HEK293 (cell line): ENCODE measurements at regions not wholly inside any gene's neighbourhood (a gene's known extent, or its start where the extent isn't known, plus 50 kb on each side); places are given as distances from the start of the nearest gene placed in this dataset.

Source experiments
- EGR2 ChIP-seq: fragments of 450-650 bp; formaldehyde crosslinking; IDR thresholded peaks from 2 replicates; pipeline ENCODE4 v1.5.1; 2016; ENCODE audit warnings: low read depth, missing biosample characterization, missing genetic modification characterization
- GLI4 ChIP-seq: fragments of 450-650 bp; formaldehyde crosslinking; IDR thresholded peaks from 2 replicates; pipeline ENCODE4 v1.5.1; 2016; ENCODE audit warnings: missing biosample characterization, missing genetic modification characterization
- KLF1 ChIP-seq: fragments of 450-650 bp; formaldehyde crosslinking; IDR thresholded peaks from 2 replicates; pipeline ENCODE4 v1.5.1; 2016; ENCODE audit warnings: missing biosample characterization, missing genetic modification characterization
- MEIS1 ChIP-seq: sonication (generic); formaldehyde crosslinking; IDR thresholded peaks from 2 replicates; pipeline ENCODE4 v1.8.1; 2022; ENCODE audit warnings: missing genetic modification reagents, mild to moderate bottlenecking, borderline replicate concordance
- SETDB1 ChIP-seq: IDR thresholded peaks from one replicate; pipeline ENCODE4 v1.6.1; 2017; ENCODE audit warnings: mild to moderate bottlenecking, low read length, moderate library complexity, mixed read lengths; ENCODE audit not compliant: insufficient read length
- SP7 ChIP-seq: fragments of 450-650 bp; formaldehyde crosslinking; IDR thresholded peaks from 2 replicates; pipeline ENCODE4 v1.5.1; 2016; ENCODE audit warnings: missing biosample characterization, missing genetic modification characterization
- TRIM28 ChIP-seq: IDR thresholded peaks from 2 replicates; pipeline ENCODE4 v1.6.1; 2011; ENCODE audit warnings: low read length, control low read depth, borderline replicate concordance
- YY2 ChIP-seq: fragments of 450-650 bp; formaldehyde crosslinking; IDR thresholded peaks from 2 replicates; pipeline ENCODE4 v1.5.1; 2016; ENCODE audit warnings: missing biosample characterization, missing genetic modification characterization
- ZBTB44 ChIP-seq: fragments of 450-650 bp; IDR thresholded peaks from 2 replicates; pipeline ENCODE4 v1.5.1; 2018; ENCODE audit warnings: missing biosample characterization, mild to moderate bottlenecking, missing genetic modification characterization
- ZBTB8A ChIP-seq: fragments of 450-650 bp; formaldehyde crosslinking; IDR thresholded peaks from 2 replicates; pipeline ENCODE4 v1.5.1; 2016; ENCODE audit warnings: missing biosample characterization, missing genetic modification characterization
- ZFP3 ChIP-seq: fragments of 450-650 bp; formaldehyde crosslinking; IDR thresholded peaks from 2 replicates; pipeline ENCODE4 v1.5.1; 2016; ENCODE audit warnings: low read depth, missing biosample characterization, missing genetic modification characterization
- ZNF10 ChIP-seq: fragments of 450-650 bp; formaldehyde crosslinking; IDR thresholded peaks from 2 replicates; pipeline ENCODE4 v1.5.1; 2017; ENCODE audit warnings: missing biosample characterization, missing genetic modification characterization
- ZNF114 ChIP-seq: fragments of 450-650 bp; formaldehyde crosslinking; IDR thresholded peaks from 2 replicates; pipeline ENCODE4 v1.5.0; 2017; ENCODE audit warnings: missing biosample characterization, missing genetic modification characterization
- ZNF133 ChIP-seq: fragments of 450-650 bp; formaldehyde crosslinking; IDR thresholded peaks from 2 replicates; pipeline ENCODE4 v1.5.1; 2016; ENCODE audit warnings: missing biosample characterization, missing genetic modification characterization
- ZNF23 ChIP-seq: fragments of 450-650 bp; formaldehyde crosslinking; IDR thresholded peaks from 2 replicates; pipeline ENCODE4 v1.5.1; 2016; ENCODE audit warnings: missing biosample characterization, missing genetic modification characterization, borderline replicate concordance
- ZNF26 ChIP-seq: fragments of 450-650 bp; formaldehyde crosslinking; IDR thresholded peaks from 2 replicates; pipeline ENCODE4 v1.5.1; 2016; ENCODE audit warnings: missing biosample characterization, missing genetic modification characterization
- ZNF292 ChIP-seq: fragments of 450-650 bp; formaldehyde crosslinking; IDR thresholded peaks from 2 replicates; pipeline ENCODE4 v1.5.1; 2016; ENCODE audit warnings: low read depth, missing biosample characterization, missing genetic modification characterization, borderline replicate concordance
- ZNF423 ChIP-seq: fragments of 450-650 bp; formaldehyde crosslinking; IDR thresholded peaks from 2 replicates; pipeline ENCODE4 v1.5.1; 2016; ENCODE audit warnings: missing biosample characterization, missing genetic modification characterization
- ZNF510 ChIP-seq: fragments of 450-650 bp; formaldehyde crosslinking; IDR thresholded peaks from 2 replicates; pipeline ENCODE4 v1.5.1; 2018; ENCODE audit warnings: mild to moderate bottlenecking, missing genetic modification characterization, missing biosample characterization; ENCODE audit not compliant: insufficient replicate concordance
- ZNF518A ChIP-seq: fragments of 450-650 bp; formaldehyde crosslinking; conservative IDR thresholded peaks from 2 replicates; pipeline ENCODE4 v1.5.1; 2016; ENCODE audit warnings: low read depth, missing biosample characterization, missing genetic modification characterization
- ZNF654 ChIP-seq: fragments of 450-650 bp; formaldehyde crosslinking; IDR thresholded peaks from 2 replicates; pipeline ENCODE4 v1.5.1; 2016; ENCODE audit warnings: low read depth, missing biosample characterization, missing genetic modification characterization
- ZNF768 ChIP-seq: fragments of 450-650 bp; formaldehyde crosslinking; IDR thresholded peaks from 2 replicates; pipeline ENCODE4 v1.5.1; 2018; ENCODE audit warnings: missing biosample characterization, mild to moderate bottlenecking, missing genetic modification characterization
- ZNF785 ChIP-seq: fragments of 450-650 bp; formaldehyde crosslinking; IDR thresholded peaks from 2 replicates; pipeline ENCODE4 v1.5.1; 2016; ENCODE audit warnings: missing biosample characterization, missing genetic modification characterization
- ZNF830 ChIP-seq: fragments of 450-650 bp; IDR thresholded peaks from 2 replicates; pipeline ENCODE4 v1.5.0; 2018; ENCODE audit warnings: missing biosample characterization, missing genetic modification characterization, low read depth, mild to moderate bottlenecking, moderate library complexity
- ZSCAN5A ChIP-seq: fragments of 450-650 bp; formaldehyde crosslinking; IDR thresholded peaks from 2 replicates; pipeline ENCODE4 v1.5.1; 2016; ENCODE audit warnings: missing biosample characterization, missing genetic modification characterization
- TF ChIP-seq, protein P1 (sequence below): fragments of 450-650 bp; formaldehyde crosslinking; IDR thresholded peaks from 2 replicates; pipeline ENCODE4 v1.5.0; 2017; ENCODE audit warnings: missing biosample characterization, missing genetic modification characterization, borderline replicate concordance
- TF ChIP-seq, protein P2 (sequence below): IDR thresholded peaks from 2 replicates; pipeline ENCODE4 v1.6.1; 2011; ENCODE audit warnings: mild to moderate bottlenecking, low read depth, low read length, borderline replicate concordance

DNA sequence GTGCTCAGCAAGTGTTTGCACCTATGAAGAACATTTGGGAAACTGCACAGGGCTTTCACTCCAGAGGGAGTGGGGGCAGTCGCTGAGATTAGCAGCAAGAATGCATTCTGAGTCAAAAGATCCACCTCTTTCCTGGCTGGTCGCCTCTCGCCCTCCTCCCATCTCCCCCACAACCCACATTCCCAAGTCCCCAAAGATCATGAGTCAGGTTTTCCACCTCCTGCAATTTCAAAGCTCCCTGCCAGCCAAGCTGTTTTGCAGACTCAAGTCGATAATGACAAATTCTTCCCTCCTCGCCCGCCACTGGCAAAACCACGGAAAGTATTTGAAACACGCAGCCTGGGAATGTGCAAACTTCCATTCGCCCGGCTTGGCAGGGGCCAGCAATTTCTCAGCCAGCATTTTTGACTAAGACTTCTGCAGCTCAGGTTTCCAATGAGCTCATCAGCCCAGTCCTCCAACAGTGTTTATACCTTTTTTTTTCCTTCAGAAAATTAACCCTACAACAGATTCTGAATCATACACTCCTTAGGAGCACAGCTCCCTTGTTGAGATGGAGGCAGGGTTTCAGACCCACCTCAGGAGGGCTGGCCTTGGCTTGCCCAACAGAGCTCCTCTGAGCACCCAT is 181.4 kb downstream of the SMAD6 start (continued):
- TF ChIP-seq GLI4: no peak
- TF ChIP-seq ZNF114 (tag by site-specific recombination): no peak
- TF ChIP-seq ZNF768 (tag by site-specific recombination): no peak
- TF ChIP-seq SP7 (tag by site-specific recombination): peak; percentile 98
- no peak for TF ChIP-seq ZNF654 (tag by site-specific recombination)
- peak; percentile 68; the same call in 1 of the 2 replicates for TF ChIP-seq ZBTB44
- no peak for TF ChIP-seq ZNF26 (tag by site-specific recombination)
- TF ChIP-seq ZNF830 (tag by site-specific recombination): no peak
- no peak for TF ChIP-seq ZNF133
- peak; percentile 67; the same call in 1 of the 2 replicates for TF ChIP-seq ZNF10 (tag by site-specific recombination)
- TF ChIP-seq, protein P1, sequence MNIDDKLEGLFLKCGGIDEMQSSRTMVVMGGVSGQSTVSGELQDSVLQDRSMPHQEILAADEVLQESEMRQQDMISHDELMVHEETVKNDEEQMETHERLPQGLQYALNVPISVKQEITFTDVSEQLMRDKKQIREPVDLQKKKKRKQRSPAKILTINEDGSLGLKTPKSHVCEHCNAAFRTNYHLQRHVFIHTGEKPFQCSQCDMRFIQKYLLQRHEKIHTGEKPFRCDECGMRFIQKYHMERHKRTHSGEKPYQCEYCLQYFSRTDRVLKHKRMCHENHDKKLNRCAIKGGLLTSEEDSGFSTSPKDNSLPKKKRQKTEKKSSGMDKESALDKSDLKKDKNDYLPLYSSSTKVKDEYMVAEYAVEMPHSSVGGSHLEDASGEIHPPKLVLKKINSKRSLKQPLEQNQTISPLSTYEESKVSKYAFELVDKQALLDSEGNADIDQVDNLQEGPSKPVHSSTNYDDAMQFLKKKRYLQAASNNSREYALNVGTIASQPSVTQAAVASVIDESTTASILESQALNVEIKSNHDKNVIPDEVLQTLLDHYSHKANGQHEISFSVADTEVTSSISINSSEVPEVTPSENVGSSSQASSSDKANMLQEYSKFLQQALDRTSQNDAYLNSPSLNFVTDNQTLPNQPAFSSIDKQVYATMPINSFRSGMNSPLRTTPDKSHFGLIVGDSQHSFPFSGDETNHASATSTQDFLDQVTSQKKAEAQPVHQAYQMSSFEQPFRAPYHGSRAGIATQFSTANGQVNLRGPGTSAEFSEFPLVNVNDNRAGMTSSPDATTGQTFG (tag by site-specific recombination): no peak
- TF ChIP-seq ZFP3 (tag by site-specific recombination): no peak
- TF ChIP-seq, protein P2, sequence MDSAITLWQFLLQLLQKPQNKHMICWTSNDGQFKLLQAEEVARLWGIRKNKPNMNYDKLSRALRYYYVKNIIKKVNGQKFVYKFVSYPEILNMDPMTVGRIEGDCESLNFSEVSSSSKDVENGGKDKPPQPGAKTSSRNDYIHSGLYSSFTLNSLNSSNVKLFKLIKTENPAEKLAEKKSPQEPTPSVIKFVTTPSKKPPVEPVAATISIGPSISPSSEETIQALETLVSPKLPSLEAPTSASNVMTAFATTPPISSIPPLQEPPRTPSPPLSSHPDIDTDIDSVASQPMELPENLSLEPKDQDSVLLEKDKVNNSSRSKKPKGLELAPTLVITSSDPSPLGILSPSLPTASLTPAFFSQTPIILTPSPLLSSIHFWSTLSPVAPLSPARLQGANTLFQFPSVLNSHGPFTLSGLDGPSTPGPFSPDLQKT: no peak
- no peak for TF ChIP-seq SETDB1
- TF ChIP-seq MEIS1 (CRISPR knock-in tag): no peak
- TF ChIP-seq ZNF292: no peak
- TF ChIP-seq ZNF518A: no peak; the same call in 1 of the 2 replicates
- no peak for TF ChIP-seq ZNF23 (tag by site-specific recombination)
- TF ChIP-seq TRIM28: peak; percentile 86
- no peak for TF ChIP-seq ZNF785 (tag by site-specific recombination)
- peak; percentile 63 for TF ChIP-seq ZBTB8A
- peak; percentile 44 for TF ChIP-seq KLF1 (tag by site-specific recombination)
- peak; percentile 84 for TF ChIP-seq EGR2 (tag by site-specific recombination)
- TF ChIP-seq ZNF423 (tag by site-specific recombination): no peak
- TF ChIP-seq ZSCAN5A (tag by site-specific recombination): no peak; the same call in 1 of the 2 replicates
- no peak for TF ChIP-seq ZNF510 (tag by site-specific recombination)
- TF ChIP-seq YY2: no peak
